ENCODE measurements at regions not wholly inside any gene's neighbourhood (a gene's known extent, or its start where the extent isn't known, plus 50 kb on each side); places are given as distances from the start of the nearest gene placed in this dataset.

DNA sequence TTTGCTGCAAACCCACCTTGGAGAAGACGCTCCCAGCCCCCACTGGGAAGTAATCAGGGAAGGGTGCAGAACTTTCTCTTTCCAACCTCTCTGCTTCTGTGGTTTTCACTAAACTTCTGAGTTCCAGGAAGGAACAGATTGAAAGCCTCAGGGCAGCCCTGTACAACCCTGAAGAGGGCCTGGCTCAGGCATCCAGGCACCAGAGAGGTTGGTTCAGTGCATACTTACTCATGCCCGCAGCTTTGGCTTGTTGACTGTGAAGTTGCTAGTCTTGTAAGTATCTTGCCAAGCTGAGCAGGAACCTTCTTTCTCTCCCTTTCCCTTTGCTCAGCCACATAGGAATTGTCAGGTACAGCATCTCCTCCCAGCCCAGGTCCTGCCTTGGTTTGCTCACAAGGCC, 272.2 kb upstream of the FOXQ1 start (continued):
- TF ChIP-seq TCF12 (IDR thresholded peaks at IDR 0.05) (no peak), GATA2 (CRISPR knock-in tag; IDR thresholded peaks at IDR 0.05) (no peak), FOXM1 (IDR thresholded peaks at IDR 0.05; ENCODE audit: low read depth) (no peak)

DNA sequence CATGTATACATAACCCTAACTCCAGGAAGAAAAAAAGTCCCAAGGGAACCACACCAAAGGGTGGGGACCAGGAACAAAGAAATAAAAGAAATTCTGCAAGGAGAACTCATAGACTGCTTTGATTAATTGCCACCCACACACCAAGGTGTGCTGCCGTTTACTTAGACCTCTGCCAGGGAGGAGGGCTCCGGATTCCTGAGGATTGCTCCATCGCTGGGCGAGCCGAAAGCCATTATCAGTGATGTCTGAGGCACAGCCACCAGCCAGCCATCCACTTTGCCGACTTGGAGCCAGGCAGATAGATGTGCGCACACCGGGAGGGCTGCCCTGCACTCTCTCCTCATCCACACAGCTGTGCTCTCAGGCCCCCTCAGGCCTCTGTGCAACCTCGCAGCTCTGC, 272.7 kb upstream of the FOXQ1 start:
- Histone ChIP-seq H3K9me3 (no peaks in the 10 kb centered on the region), H3K27ac (ENCODE audit: low read depth in 2 of 2, low read length in 1 of 2) (no peak overlapping the region), H3K79me2 (ENCODE audit: insufficient read depth) (no peaks in the 10 kb centered on the region), H4K20me1 (ENCODE audit: insufficient read depth) (no peaks in the 10 kb centered on the region), H3K27me3 (ENCODE audit: insufficient read depth) (peaks cover 56% of the 10 kb centered on the region; the same call in 1 of the 2 replicates), H3K9ac (no peak overlapping the region), H3K36me3 (replicated peaks in 1 of 2; ENCODE audit: control insufficient read depth in 1 of 2, insufficient read depth in 2 of 2, low read length in 1 of 2) (no peaks in the 10 kb centered on the region), H2AFZ (ENCODE audit: low read depth) (no peak overlapping the region), H3K9me2 (no peaks in the 10 kb centered on the region), H3K4me2 (no peak overlapping the region), H3F3A (replicated peaks; ENCODE audit: insufficient read depth) (no peaks in the 10 kb centered on the region), H3K4me3 (ENCODE audit: low read depth in 2 of 2, low read length in 1 of 2) (no peak overlapping the region), H3K4me1 (ENCODE audit: control insufficient read depth in 1 of 2, insufficient read depth in 2 of 2, low read depth in 1 of 2, low read length in 1 of 2) (no peaks in the 10 kb centered on the region)
- no peak for DNase-seq
- ChIA-PET CTCF (no interaction called here), POLR2A (no interaction called here)
- 7% methylated on average over 9 of the region's 9 CpGs for WGBS (ENCODE audit: low lambda C conversion rate)
- TF ChIP-seq, protein P1, sequence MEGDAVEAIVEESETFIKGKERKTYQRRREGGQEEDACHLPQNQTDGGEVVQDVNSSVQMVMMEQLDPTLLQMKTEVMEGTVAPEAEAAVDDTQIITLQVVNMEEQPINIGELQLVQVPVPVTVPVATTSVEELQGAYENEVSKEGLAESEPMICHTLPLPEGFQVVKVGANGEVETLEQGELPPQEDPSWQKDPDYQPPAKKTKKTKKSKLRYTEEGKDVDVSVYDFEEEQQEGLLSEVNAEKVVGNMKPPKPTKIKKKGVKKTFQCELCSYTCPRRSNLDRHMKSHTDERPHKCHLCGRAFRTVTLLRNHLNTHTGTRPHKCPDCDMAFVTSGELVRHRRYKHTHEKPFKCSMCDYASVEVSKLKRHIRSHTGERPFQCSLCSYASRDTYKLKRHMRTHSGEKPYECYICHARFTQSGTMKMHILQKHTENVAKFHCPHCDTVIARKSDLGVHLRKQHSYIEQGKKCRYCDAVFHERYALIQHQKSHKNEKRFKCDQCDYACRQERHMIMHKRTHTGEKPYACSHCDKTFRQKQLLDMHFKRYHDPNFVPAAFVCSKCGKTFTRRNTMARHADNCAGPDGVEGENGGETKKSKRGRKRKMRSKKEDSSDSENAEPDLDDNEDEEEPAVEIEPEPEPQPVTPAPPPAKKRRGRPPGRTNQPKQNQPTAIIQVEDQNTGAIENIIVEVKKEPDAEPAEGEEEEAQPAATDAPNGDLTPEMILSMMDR (IDR thresholded peaks at IDR 0.05), result no peak
- TF ChIP-seq SIN3A (IDR thresholded peaks at IDR 0.05; ENCODE audit: borderline replicate concordance, low read depth, low read length), result no peak
- TF ChIP-seq MXI1 (IDR thresholded peaks at IDR 0.05; ENCODE audit: low read depth, low read length), result no peak
- TF ChIP-seq, protein P2, sequence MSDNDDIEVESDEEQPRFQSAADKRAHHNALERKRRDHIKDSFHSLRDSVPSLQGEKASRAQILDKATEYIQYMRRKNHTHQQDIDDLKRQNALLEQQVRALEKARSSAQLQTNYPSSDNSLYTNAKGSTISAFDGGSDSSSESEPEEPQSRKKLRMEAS (IDR thresholded peaks at IDR 0.05; ENCODE audit: low read depth), result no peak
- TF ChIP-seq, protein P3, sequence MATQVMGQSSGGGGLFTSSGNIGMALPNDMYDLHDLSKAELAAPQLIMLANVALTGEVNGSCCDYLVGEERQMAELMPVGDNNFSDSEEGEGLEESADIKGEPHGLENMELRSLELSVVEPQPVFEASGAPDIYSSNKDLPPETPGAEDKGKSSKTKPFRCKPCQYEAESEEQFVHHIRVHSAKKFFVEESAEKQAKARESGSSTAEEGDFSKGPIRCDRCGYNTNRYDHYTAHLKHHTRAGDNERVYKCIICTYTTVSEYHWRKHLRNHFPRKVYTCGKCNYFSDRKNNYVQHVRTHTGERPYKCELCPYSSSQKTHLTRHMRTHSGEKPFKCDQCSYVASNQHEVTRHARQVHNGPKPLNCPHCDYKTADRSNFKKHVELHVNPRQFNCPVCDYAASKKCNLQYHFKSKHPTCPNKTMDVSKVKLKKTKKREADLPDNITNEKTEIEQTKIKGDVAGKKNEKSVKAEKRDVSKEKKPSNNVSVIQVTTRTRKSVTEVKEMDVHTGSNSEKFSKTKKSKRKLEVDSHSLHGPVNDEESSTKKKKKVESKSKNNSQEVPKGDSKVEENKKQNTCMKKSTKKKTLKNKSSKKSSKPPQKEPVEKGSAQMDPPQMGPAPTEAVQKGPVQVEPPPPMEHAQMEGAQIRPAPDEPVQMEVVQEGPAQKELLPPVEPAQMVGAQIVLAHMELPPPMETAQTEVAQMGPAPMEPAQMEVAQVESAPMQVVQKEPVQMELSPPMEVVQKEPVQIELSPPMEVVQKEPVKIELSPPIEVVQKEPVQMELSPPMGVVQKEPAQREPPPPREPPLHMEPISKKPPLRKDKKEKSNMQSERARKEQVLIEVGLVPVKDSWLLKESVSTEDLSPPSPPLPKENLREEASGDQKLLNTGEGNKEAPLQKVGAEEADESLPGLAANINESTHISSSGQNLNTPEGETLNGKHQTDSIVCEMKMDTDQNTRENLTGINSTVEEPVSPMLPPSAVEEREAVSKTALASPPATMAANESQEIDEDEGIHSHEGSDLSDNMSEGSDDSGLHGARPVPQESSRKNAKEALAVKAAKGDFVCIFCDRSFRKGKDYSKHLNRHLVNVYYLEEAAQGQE (IDR thresholded peaks at IDR 0.05; ENCODE audit: low read depth, low read length), result no peak
- no peak for TF ChIP-seq NFIC (IDR thresholded peaks at IDR 0.05; ENCODE audit: borderline replicate concordance)
- no peak for TF ChIP-seq EZH2phosphoT487 (IDR thresholded peaks at IDR 0.05; ENCODE audit: borderline replicate concordance, low read depth)
- TF ChIP-seq GABPA (IDR thresholded peaks at IDR 0.05; ENCODE audit: low read depth), result no peak
- TF ChIP-seq GATA2 (CRISPR knock-in tag; IDR thresholded peaks at IDR 0.05), result no peak

Measured in SK-N-SH (cell line).